Naive thymus-derived CD4-positive, alpha-beta T cell (primary cell): ENCODE measurements at regions not wholly inside any gene's neighbourhood (a gene's known extent, or its start where the extent isn't known, plus 50 kb on each side); places are given as distances from the start of the nearest gene placed in this dataset.

Source experiments
- ATAC-seq: fragments of 150-1000 bp; cut with Tn5 transposase; 2 replicates; pipeline ENCODE4 v1.10.0; 2021; ENCODE audit warnings: mild to moderate bottlenecking, moderate library complexity
- CTCF ChIA-PET: fragments of 350-600 bp; sonication (Branson Sonifier 250); formaldehyde crosslinking; loops from one replicate; lab custom pipeline; 2021; ENCODE audit warnings: antibody characterized with exemption; lab: Charles Lee
- POLR2A ChIA-PET: fragments of 350-600 bp; sonication (Branson Sonifier 250); formaldehyde crosslinking; loops from one replicate; lab custom pipeline; 2021; ENCODE audit warnings: antibody characterized with exemption, inconsistent platforms; lab: Charles Lee
- DNase-seq, 9 donors: peaks; one replicate each; pipeline versions ENCODE4 v3.0.0 to v3.0.0-alpha.2; 2020 to 2022; ENCODE audit warnings: mixed read lengths in 1 of 9
- H3K27ac ChIP-seq: one replicate; pipeline ENCODE4 v1.7.0; 2013; ENCODE audit warnings: mild to moderate bottlenecking, low read depth, low read length, moderate library complexity
- H3K27me3 ChIP-seq, 2 donors: one replicate each; pipeline ENCODE4 v1.7.0; 2013; ENCODE audit warnings: low read length in 2 of 2, mild to moderate bottlenecking in 2 of 2, moderate library complexity in 2 of 2; ENCODE audit not compliant: control insufficient read depth in 2 of 2, insufficient read depth in 2 of 2
- H3K36me3 ChIP-seq, 3 experiments: 1 replicate in 2 of 3; 2 replicates in 1 of 3; pipeline ENCODE4 v1.7.0; 2013; ENCODE audit warnings: low read length in 3 of 3, mild to moderate bottlenecking in 3 of 3, moderate library complexity in 1 of 3; ENCODE audit not compliant: insufficient read depth in 3 of 3, control insufficient read depth in 2 of 3
- H3K4me1 ChIP-seq, 2 donors: one replicate each; pipeline ENCODE4 v1.7.0; 2013; ENCODE audit warnings: low read length in 2 of 2, mild to moderate bottlenecking in 2 of 2, moderate library complexity in 1 of 2; ENCODE audit not compliant: control insufficient read depth in 2 of 2, insufficient read depth in 2 of 2
- H3K4me3 ChIP-seq: 2 replicates; pipeline ENCODE4 v1.7.0; 2013; ENCODE audit warnings: mild to moderate bottlenecking, low read length
- H3K9me3 ChIP-seq, 3 experiments: 1 replicate in 2 of 3; 2 replicates in 1 of 3; pipeline ENCODE4 v1.7.0; 2013; ENCODE audit warnings: low read length in 3 of 3; ENCODE audit not compliant: control insufficient read depth in 2 of 3
- H3K27ac Mint-ChIP-seq, 9 donors: one replicate each; pipeline ENCODE4 v1.8.0; 2020 to 2022; ENCODE audit warnings: mixed read lengths in 9 of 9, mild to moderate bottlenecking in 8 of 9, moderate library complexity in 5 of 9, inconsistent platforms in 2 of 9
- H3K27me3 Mint-ChIP-seq, 5 donors: one replicate each; pipeline ENCODE4 v1.8.0; 2021 to 2022; ENCODE audit warnings: mixed read lengths in 5 of 5, mild to moderate bottlenecking in 1 of 5
- H3K36me3 Mint-ChIP-seq, 5 donors: one replicate each; pipeline ENCODE4 v1.8.0; 2020 to 2022; ENCODE audit warnings: mixed read lengths in 5 of 5, mild to moderate bottlenecking in 3 of 5, inconsistent platforms in 1 of 5
- H3K4me1 Mint-ChIP-seq, 7 donors: one replicate each; pipeline ENCODE4 v1.8.0; 2020 to 2022; ENCODE audit warnings: mixed read lengths in 7 of 7, mild to moderate bottlenecking in 3 of 7, inconsistent platforms in 1 of 7
- H3K4me3 Mint-ChIP-seq, 10 donors: one replicate each; pipeline ENCODE4 v1.8.0; 2020 to 2022; ENCODE audit warnings: mild to moderate bottlenecking in 10 of 10, mixed read lengths in 10 of 10, moderate library complexity in 6 of 10, inconsistent platforms in 2 of 10
- H3K9me3 Mint-ChIP-seq, 11 donors: one replicate each; pipeline ENCODE4 v1.8.0; 2020 to 2022; ENCODE audit warnings: mixed read lengths in 11 of 11, mild to moderate bottlenecking in 4 of 11, inconsistent platforms in 1 of 11, moderate library complexity in 1 of 11
- intact Hi-C, 2 donors: fragments of 100-400 bp; cut with micrococcal nuclease; formaldehyde crosslinking; loops; one replicate each; pipeline ENCODE4 v1.15.1; 2023

GRCh38 chr22:48320683-48321451 is 1506.8 kb downstream of the BRD1 start:
- ChIA-PET POLR2A (no interaction called here), CTCF (no interaction called here)
- ATAC-seq: no peak
- H3K36me3 Mint-ChIP-seq: no peaks in the 10 kb centered on the region
- intact Hi-C loops: no loop called here
- no peak overlapping the region for H3K27ac Mint-ChIP-seq
- Histone ChIP-seq H3K4me3 (no peak overlapping the region), H3K27me3 (no peaks in the 10 kb centered on the region), H3K36me3 (no peaks in the 10 kb centered on the region), H3K9me3 (peaks cover 0 to 7% (median 0%) of the 10 kb centered on the region in 3 experiments), H3K27ac (no peak overlapping the region), H3K4me1 (no peaks in the 10 kb centered on the region)
- H3K4me1 Mint-ChIP-seq: no peaks in the 10 kb centered on the region
- no peak for DNase-seq
- peaks cover 0 to 18% (median 3%) of the 10 kb centered on the region in 11 donors for H3K9me3 Mint-ChIP-seq
- peaks cover 0 to 8% (median 0%) of the 10 kb centered on the region in 5 donors for H3K27me3 Mint-ChIP-seq
- H3K4me3 Mint-ChIP-seq: no peak overlapping the region

GRCh38 chr22:48320048-48320682 is 1507.5 kb downstream of the BRD1 start:
- Histone ChIP-seq H3K9me3 (peaks cover 0 to 7% (median 0%) of the 10 kb centered on the region in 3 experiments), H3K4me3 (no peak overlapping the region), H3K36me3 (no peaks in the 10 kb centered on the region), H3K27me3 (no peaks in the 10 kb centered on the region), H3K4me1 (no peaks in the 10 kb centered on the region), H3K27ac (no peak overlapping the region)
- H3K27ac Mint-ChIP-seq: no peak overlapping the region
- ChIA-PET CTCF (no interaction called here), POLR2A (no interaction called here)
- H3K4me1 Mint-ChIP-seq: no peaks in the 10 kb centered on the region
- H3K36me3 Mint-ChIP-seq: no peaks in the 10 kb centered on the region
- ATAC-seq (no peak), DNase-seq (no peak)
- intact Hi-C loops: no loop called here
- H3K4me3 Mint-ChIP-seq: no peak overlapping the region
- peaks cover 0 to 8% (median 0%) of the 10 kb centered on the region in 5 donors for H3K27me3 Mint-ChIP-seq
- peaks cover 0 to 14% (median 3%) of the 10 kb centered on the region in 11 donors for H3K9me3 Mint-ChIP-seq

DNA sequence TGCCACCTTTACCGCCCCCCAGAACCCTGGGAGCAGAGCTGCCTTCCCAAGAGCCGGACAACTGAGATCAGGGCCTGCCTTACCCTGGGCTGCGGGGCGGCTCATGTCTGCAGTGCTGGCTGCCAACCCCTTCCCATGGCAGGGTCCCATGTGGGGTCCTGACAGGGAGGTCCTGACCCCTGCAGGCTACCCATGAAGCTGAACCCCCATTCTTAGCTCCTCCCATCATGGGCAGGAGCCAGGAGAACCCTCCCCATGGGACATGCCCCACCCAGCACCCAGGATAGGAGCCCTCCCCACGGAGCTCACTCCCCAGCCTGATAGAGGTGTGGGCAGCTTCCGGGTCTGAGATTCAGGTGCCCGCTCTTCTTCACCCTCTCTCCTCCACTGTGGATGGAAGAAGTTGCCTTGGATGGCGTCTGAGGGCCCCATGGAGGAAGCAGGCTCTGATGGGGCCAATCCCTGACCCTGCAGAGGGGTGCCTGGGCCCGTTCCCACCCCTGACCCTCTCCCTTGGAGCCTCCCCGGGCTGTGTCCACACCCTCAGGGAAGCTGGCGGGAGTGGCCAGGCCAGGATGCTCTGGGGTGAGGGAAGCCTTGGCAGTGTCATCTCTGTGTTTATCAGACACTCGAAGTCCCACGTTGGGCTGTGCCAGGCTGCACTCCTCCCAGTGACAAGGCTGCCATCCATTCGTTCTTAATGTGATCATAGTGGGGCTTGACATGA is 1508.2 kb downstream of the BRD1 start:
- intact Hi-C loops: no loop called here
- CTCF ChIA-PET: no interaction called here

DNA sequence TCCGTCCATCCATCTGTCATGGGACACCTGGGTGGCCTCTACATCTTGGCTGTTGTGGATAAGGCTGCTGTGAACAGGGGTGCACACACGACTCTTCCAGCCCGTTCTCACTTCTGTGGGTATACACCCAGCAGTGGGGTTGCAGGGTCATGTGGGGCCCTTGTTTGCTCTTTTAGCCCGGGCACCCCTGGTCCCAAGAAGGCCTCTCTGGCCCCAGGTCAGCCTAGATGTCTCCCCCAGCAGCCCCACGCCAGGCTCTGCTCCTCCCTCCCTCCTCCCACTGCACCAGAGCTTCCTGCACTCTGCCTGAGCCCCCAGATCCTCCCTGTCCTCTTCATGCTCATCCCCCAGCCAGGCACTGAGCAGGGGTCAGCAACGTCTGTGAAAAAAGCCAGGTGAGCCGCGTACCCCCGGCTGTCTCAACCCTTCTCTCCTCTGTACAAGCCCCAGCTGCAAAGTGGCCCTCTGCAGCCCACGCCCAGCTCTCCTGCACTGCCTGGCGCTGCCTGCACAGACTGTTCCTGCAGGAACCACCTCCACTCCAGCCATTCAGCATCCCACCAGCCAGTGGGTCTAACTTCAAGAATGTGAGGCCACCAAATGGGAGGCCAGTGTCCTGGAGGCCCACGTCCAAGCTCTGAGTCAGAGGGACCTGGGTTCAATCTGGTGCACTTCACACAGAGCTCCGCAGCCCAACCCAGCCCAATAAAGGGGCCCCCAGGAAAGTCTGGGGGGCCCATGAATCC is 1508.9 kb downstream of the BRD1 start:
- POLR2A ChIA-PET: no interaction called here
- peaks cover 0 to 8% (median 0%) of the 10 kb centered on the region in 5 donors for H3K27me3 Mint-ChIP-seq
- H3K4me3 ChIP-seq: no peak overlapping the region
- H3K9me3 Mint-ChIP-seq: peaks cover 0 to 5% (median under 1%) of the 10 kb centered on the region in 11 donors
- no peaks in the 10 kb centered on the region for H3K36me3 ChIP-seq
- H3K4me1 Mint-ChIP-seq: no peaks in the 10 kb centered on the region
- no peak for ATAC-seq
- H3K27ac Mint-ChIP-seq: no peak overlapping the region
- DNase-seq: peak in 1 of 9 donors; percentile 4
- H3K4me1 ChIP-seq: no peaks in the 10 kb centered on the region
- H3K36me3 Mint-ChIP-seq: no peaks in the 10 kb centered on the region
- no peak overlapping the region for H3K4me3 Mint-ChIP-seq
- intact Hi-C loops: no loop called here
- H3K27me3 ChIP-seq: no peaks in the 10 kb centered on the region
- no peaks in the 10 kb centered on the region for H3K9me3 ChIP-seq
- CTCF ChIA-PET: no interaction called here
- no peak overlapping the region for H3K27ac ChIP-seq

More for the DNA sequence above, 1508.2 kb downstream of the BRD1 start:
- Histone ChIP-seq H3K9me3 (peaks cover 0 to under 1% (median 0%) of the 10 kb centered on the region in 3 experiments), H3K27ac (no peak overlapping the region), H3K36me3 (no peaks in the 10 kb centered on the region), H3K4me3 (no peak overlapping the region), H3K27me3 (no peaks in the 10 kb centered on the region), H3K4me1 (no peaks in the 10 kb centered on the region)
- Mint-ChIP-seq H3K9me3 (peaks cover 0 to 8% (median 2%) of the 10 kb centered on the region in 11 donors), H3K27me3 (peaks cover 0 to 8% (median 0%) of the 10 kb centered on the region in 5 donors), H3K27ac (no peak overlapping the region), H3K4me3 (no peak overlapping the region), H3K4me1 (no peaks in the 10 kb centered on the region), H3K36me3 (no peaks in the 10 kb centered on the region)
- POLR2A ChIA-PET: no interaction called here
- ATAC-seq (no peak), DNase-seq (peak in 1 of 9 donors; percentile 5)

DNA sequence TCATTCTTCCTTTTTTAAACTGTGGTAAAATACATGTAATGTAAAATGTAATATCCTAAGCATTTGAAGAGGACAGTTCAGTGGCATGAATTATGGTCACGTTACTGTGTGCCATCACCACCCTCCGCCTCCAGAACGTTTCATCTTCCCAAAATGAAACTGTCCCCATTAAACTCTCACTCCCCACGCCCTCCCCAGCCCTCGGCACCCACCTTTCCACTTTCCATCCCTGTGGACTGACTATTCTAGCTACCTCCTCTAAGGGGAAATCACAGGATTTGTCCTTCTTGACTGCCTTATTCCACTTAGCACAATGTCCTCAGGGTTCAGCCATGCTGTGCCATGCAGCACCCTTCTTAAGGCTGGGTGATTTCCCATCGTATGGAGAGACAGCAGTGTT is 1509.5 kb downstream of the BRD1 start:
- no peaks in the 10 kb centered on the region for H3K27me3 ChIP-seq
- Mint-ChIP-seq H3K4me3 (no peak overlapping the region), H3K36me3 (peaks cover 0 to 4% (median 0%) of the 10 kb centered on the region in 5 donors), H3K27me3 (peaks cover 0 to 8% (median 0%) of the 10 kb centered on the region in 5 donors), H3K9me3 (peaks cover 0 to 10% (median 4%) of the 10 kb centered on the region in 11 donors), H3K4me1 (no peaks in the 10 kb centered on the region), H3K27ac (no peak overlapping the region)
- ChIA-PET CTCF (no interaction called here), POLR2A (no interaction called here)
- no peaks in the 10 kb centered on the region for H3K36me3 ChIP-seq
- no peak overlapping the region for H3K27ac ChIP-seq
- ATAC-seq: no peak
- H3K9me3 ChIP-seq: no peaks in the 10 kb centered on the region
- no peaks in the 10 kb centered on the region for H3K4me1 ChIP-seq
- DNase-seq: no peak
- no peak overlapping the region for H3K4me3 ChIP-seq
- intact Hi-C loops: no loop called here
